Kidney capillary endothelial cell (primary cell): ENCODE measurements at regions not wholly inside any gene's neighbourhood (a gene's known extent, or its start where the extent isn't known, plus 50 kb on each side); places are given as distances from the start of the nearest gene placed in this dataset.

Experiments
- DNase-seq: peaks from one replicate; pipeline ENCODE4 v3.0.0-alpha.2; 2018; ENCODE audit warnings: low spot score

- DNase-seq, result no peak
Measured at GRCh38 chr1:56070601-56071000, 508.8 kb downstream of the PLPP3 start.

- no peak for DNase-seq
Measured at GRCh38 chr1:56069824-56070223, 509.5 kb downstream of the PLPP3 start.

- DNase-seq, result peak; percentile 79
Measured at GRCh38 chr1:56068908-56069307, 510.5 kb downstream of the PLPP3 start.

GRCh38 chr1:56068210-56068609, 511.2 kb downstream of the PLPP3 start:
- no peak for DNase-seq

GRCh38 chr1:56065729-56066128, 513.6 kb downstream of the PLPP3 start:
- no peak for DNase-seq

- no peak for DNase-seq
Measured at GRCh38 chr1:56064705-56065104, 514.7 kb downstream of the PLPP3 start.

GRCh38 chr1:56063461-56063860, 515.9 kb downstream of the PLPP3 start:
- no peak for DNase-seq

GRCh38 chr1:56062625-56063024, 516.7 kb downstream of the PLPP3 start:
- DNase-seq, result no peak

- DNase-seq, result no peak
Measured at GRCh38 chr1:56061824-56062223, 517.5 kb downstream of the PLPP3 start.

- DNase-seq, result no peak
Measured at GRCh38 chr1:56060906-56061305, 518.5 kb downstream of the PLPP3 start.

GRCh38 chr1:56057466-56058405, 521.6 kb downstream of the PLPP3 start:
- no peak for DNase-seq

GRCh38 chr1:56056438-56057287, 522.7 kb downstream of the PLPP3 start:
- DNase-seq, result no peak

GRCh38 chr1:56054959-56055358, 524.4 kb downstream of the PLPP3 start:
- DNase-seq, result no peak

GRCh38 chr1:56052041-56052440, 527.3 kb downstream of the PLPP3 start:
- DNase-seq, result no peak

GRCh38 chr1:56050911-56051310, 528.5 kb downstream of the PLPP3 start:
- DNase-seq, result no peak

- no peak for DNase-seq
Measured at GRCh38 chr1:56045477-56045876, 533.9 kb downstream of the PLPP3 start.

GRCh38 chr1:56045062-56045461, 534.3 kb downstream of the PLPP3 start:
- no peak for DNase-seq

GRCh38 chr1:56036479-56036878, 542.9 kb downstream of the PLPP3 start:
- DNase-seq, result no peak

GRCh38 chr1:56034847-56035481, 544.4 kb downstream of the PLPP3 start:
- no peak for DNase-seq

- DNase-seq, result no peak
Measured at GRCh38 chr1:56034222-56034621, 545.1 kb downstream of the PLPP3 start.

- no peak for DNase-seq
Measured at GRCh38 chr1:56033321-56034037, 545.9 kb downstream of the PLPP3 start.
